Epithelial cell of esophagus (primary cell): ENCODE measurements at regions not wholly inside any gene's neighbourhood (a gene's known extent, or its start where the extent isn't known, plus 50 kb on each side); places are given as distances from the start of the nearest gene placed in this dataset.
A peak's percentile ranks its signal among the peaks of the same experiment; 100 is the strongest.
"Not testable (repeated sequence)": the region's sequence is repeated elsewhere in the genome, so short reads cannot be mapped to it uniquely, and the experiment has no call there.

Source experiments
- DNase-seq: peaks from one replicate; pipeline ENCODE4 v3.0.0; 2010; ENCODE audit warnings: low read depth
- H3K4me3 ChIP-seq: 2 replicates; pipeline ENCODE4 v1.5.1; 2011; ENCODE audit warnings: mild to moderate bottlenecking, low read length, control low read depth
- CTCF ChIP-seq: IDR thresholded peaks from 2 replicates; pipeline ENCODE4 v1.5.1; 2011; ENCODE audit warnings: low read depth, mild to moderate bottlenecking, low read length, control low read depth, inconsistent platforms; ENCODE audit not compliant: insufficient read depth; ENCODE audit errors: missing control alignments

GRCh38 chr11:116371146-116371545 is 401.6 kb downstream of the BUD13 start:
- no peak for TF ChIP-seq CTCF
- no peak overlapping the region for H3K4me3 ChIP-seq
- no peak for DNase-seq

GRCh38 chr11:116368784-116369183 is 404.0 kb downstream of the BUD13 start:
- no peak overlapping the region for H3K4me3 ChIP-seq
- DNase-seq, result no peak
- no peak for TF ChIP-seq CTCF

- TF ChIP-seq CTCF, result no peak
- no peak overlapping the region for H3K4me3 ChIP-seq
- DNase-seq, result peak; percentile 30
Observed at GRCh38 chr11:116366980-116367645, 405.7 kb downstream of the BUD13 start.

- TF ChIP-seq CTCF, result no peak
- DNase-seq, result no peak
- no peak overlapping the region for H3K4me3 ChIP-seq
Observed at GRCh38 chr11:116366451-116366850, 406.3 kb downstream of the BUD13 start.

- DNase-seq, H3K4me3 ChIP-seq: not testable (repeated sequence)
Observed at GRCh38 chr11:116364925-116365324, 407.9 kb downstream of the BUD13 start.

- no peak overlapping the region for H3K4me3 ChIP-seq
- DNase-seq, result no peak
Observed at GRCh38 chr11:116364348-116364747, 408.4 kb downstream of the BUD13 start.

GRCh38 chr11:116360221-116360941 is 412.4 kb downstream of the BUD13 start:
- DNase-seq, result no peak
- TF ChIP-seq CTCF, result no peak
- H3K4me3 ChIP-seq, result no peak overlapping the region

More at GRCh38 chr11:116364348-116364747, 408.4 kb downstream of the BUD13 start:
- TF ChIP-seq CTCF, result no peak
